Panc1 (cell line): ENCODE measurements at regions not wholly inside any gene's neighbourhood (a gene's known extent, or its start where the extent isn't known, plus 50 kb on each side); places are given as distances from the start of the nearest gene placed in this dataset.

ENCODE experiments used
- ATAC-seq: fragments of 200-7000 bp; cut with Tn5 transposase; 2 replicates; pipeline ENCODE4 v1.9.1; 2020; ENCODE audit warnings: mild to moderate bottlenecking, moderate library complexity
- BruUV-seq: library from RNA; stranded (reverse); fragments of 400-500 nt; replicated peaks from 2 replicates; lab custom pipeline; 2021; lab: Mats Ljungman, UMichigan
- CTCF ChIA-PET: fragments of 300-600 bp; sonication (Branson Sonifier 250); formaldehyde crosslinking; loops from one replicate; lab custom pipeline; 2022; ENCODE audit warnings: antibody characterized with exemption; lab: Charles Lee
- POLR2A ChIA-PET: fragments of 300-600 bp; sonication (Branson Sonifier 250); formaldehyde crosslinking; loops from one replicate; lab custom pipeline; 2022; ENCODE audit warnings: antibody characterized with exemption; lab: Charles Lee
- DNase-seq: peaks from one replicate; pipeline ENCODE4 v3.0.0-alpha.2; 2010; ENCODE audit warnings: low read depth, low spot score
- H3K27ac ChIP-seq: 2 replicates; pipeline ENCODE4 v1.5.1; 2011; ENCODE audit warnings: mild to moderate bottlenecking, low read length, inconsistent platforms
- H3K27me3 ChIP-seq: fragments of 200-500 bp; sonication (Bioruptor generic); 2 replicates; pipeline ENCODE4 v1.6.0; 2014; ENCODE audit warnings: low read length, inconsistent platforms; ENCODE audit not compliant: control insufficient read depth, insufficient read depth
- H3K36me3 ChIP-seq: fragments of 200-500 bp; sonication (Bioruptor generic); 2 replicates; pipeline ENCODE4 v1.5.1; 2014; ENCODE audit warnings: inconsistent platforms, mild to moderate bottlenecking, low read length, moderate library complexity; ENCODE audit not compliant: control insufficient read depth, insufficient read depth
- H3K4me1 ChIP-seq: 2 replicates; pipeline ENCODE4 v1.5.1; 2011; ENCODE audit warnings: inconsistent platforms, mild to moderate bottlenecking, low read length, moderate library complexity; ENCODE audit not compliant: control insufficient read depth, insufficient read depth
- H3K4me3 ChIP-seq, 2 experiments: 2 replicates each; pipeline ENCODE4 v1.5.1; 2011 to 2012; ENCODE audit warnings: low read depth in 2 of 2, low read length in 2 of 2, mild to moderate bottlenecking in 2 of 2, inconsistent platforms in 1 of 2, moderate library complexity in 1 of 2
- H3K9me3 ChIP-seq: fragments of 200-500 bp; sonication (Bioruptor generic); 2 replicates; pipeline ENCODE4 v1.5.1; 2014; ENCODE audit warnings: low read depth, mild to moderate bottlenecking, inconsistent platforms, low read length, moderate library complexity; ENCODE audit not compliant: control insufficient read depth, insufficient read depth
- CTCF ChIP-seq: fragments of 450-650 bp; IDR thresholded peaks from 2 replicates; pipeline ENCODE4 v1.5.1; 2017; ENCODE audit warnings: mild to moderate bottlenecking
- POLR2AphosphoS5 ChIP-seq: IDR thresholded peaks from 2 replicates; pipeline ENCODE4 v1.6.1; 2012; ENCODE audit warnings: mild to moderate bottlenecking, low read depth, low read length, moderate library complexity
- SIN3A ChIP-seq: IDR thresholded peaks from 2 replicates; pipeline ENCODE4 v1.6.1; 2012; ENCODE audit warnings: low read depth, mild to moderate bottlenecking, low read length, moderate library complexity, borderline replicate concordance; ENCODE audit not compliant: insufficient read depth
- TCF7L2 ChIP-seq: IDR thresholded peaks from 2 replicates; pipeline ENCODE4 v1.6.1; 2011; ENCODE audit warnings: mild to moderate bottlenecking, low read depth, low read length, inconsistent platforms
- in situ Hi-C: cut with HindIII; loops from 2 replicates; pipeline ENCODE4 v1.10.0; 2016; ENCODE audit warnings: low sequenced_read_pairs, low pct_unique_long_range_greater_than_20kb
- intact Hi-C: fragments of 100-400 bp; cut with micrococcal nuclease; formaldehyde crosslinking; loops from one replicate; pipeline ENCODE4 v1.10.0; 2022; ENCODE audit not compliant: unreplicated experiment
- TF ChIP-seq, protein P1 (sequence below), 2 experiments: IDR thresholded peaks; 2 replicates each; pipeline ENCODE4 v1.6.1; 2011 to 2012; ENCODE audit warnings: low read depth in 2 of 2, control low read depth in 1 of 2, low read length in 1 of 2, mild to moderate bottlenecking in 1 of 2, moderate library complexity in 1 of 2; ENCODE audit not compliant: insufficient read depth in 1 of 2

DNA sequence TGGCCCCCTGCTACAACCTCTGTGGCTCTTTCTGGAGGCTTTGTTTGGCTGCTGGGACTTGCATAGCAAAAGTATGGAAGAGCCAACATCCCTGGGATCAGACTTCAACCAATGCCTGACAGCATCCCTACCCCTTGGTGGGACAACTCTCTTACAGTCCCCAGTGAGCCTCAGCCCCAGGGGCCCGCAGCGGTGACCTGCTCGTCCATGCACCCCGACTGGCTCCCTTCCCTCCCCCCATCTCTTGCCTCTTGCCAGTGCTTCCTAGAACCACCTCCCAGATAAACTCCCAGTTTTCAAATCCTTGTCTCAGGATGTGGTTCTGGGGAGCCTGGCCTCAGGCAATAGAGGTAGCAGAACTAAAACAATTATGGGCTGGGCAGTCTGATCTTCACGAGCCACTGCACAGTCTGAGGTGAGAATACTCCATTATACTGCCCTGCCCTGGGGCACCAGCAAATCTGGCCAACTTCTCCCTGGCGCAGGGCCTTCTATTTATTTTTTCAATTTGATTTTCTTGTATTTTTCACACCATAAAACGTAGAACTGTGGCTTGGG, 86.6 kb upstream of the BRD7 start:
- POLR2A ChIA-PET, result no interaction called here
- DNase-seq (no peak), ATAC-seq (no peak)
- no peaks in the 10 kb centered on the region for H3K9me3 ChIP-seq
- peaks cover 2% of the 10 kb centered on the region; the same call in 1 of the 2 replicates for H3K27me3 ChIP-seq
- H3K27ac ChIP-seq, result no peak overlapping the region
- no peaks in the 10 kb centered on the region for H3K4me1 ChIP-seq
- H3K36me3 ChIP-seq, result no peaks in the 10 kb centered on the region
- CTCF ChIA-PET, result no interaction called here
- BruUV-seq, result no TSS peak
- in situ Hi-C loops, result no loop called here
- intact Hi-C loops, result no loop called here
- TF ChIP-seq, protein P1, sequence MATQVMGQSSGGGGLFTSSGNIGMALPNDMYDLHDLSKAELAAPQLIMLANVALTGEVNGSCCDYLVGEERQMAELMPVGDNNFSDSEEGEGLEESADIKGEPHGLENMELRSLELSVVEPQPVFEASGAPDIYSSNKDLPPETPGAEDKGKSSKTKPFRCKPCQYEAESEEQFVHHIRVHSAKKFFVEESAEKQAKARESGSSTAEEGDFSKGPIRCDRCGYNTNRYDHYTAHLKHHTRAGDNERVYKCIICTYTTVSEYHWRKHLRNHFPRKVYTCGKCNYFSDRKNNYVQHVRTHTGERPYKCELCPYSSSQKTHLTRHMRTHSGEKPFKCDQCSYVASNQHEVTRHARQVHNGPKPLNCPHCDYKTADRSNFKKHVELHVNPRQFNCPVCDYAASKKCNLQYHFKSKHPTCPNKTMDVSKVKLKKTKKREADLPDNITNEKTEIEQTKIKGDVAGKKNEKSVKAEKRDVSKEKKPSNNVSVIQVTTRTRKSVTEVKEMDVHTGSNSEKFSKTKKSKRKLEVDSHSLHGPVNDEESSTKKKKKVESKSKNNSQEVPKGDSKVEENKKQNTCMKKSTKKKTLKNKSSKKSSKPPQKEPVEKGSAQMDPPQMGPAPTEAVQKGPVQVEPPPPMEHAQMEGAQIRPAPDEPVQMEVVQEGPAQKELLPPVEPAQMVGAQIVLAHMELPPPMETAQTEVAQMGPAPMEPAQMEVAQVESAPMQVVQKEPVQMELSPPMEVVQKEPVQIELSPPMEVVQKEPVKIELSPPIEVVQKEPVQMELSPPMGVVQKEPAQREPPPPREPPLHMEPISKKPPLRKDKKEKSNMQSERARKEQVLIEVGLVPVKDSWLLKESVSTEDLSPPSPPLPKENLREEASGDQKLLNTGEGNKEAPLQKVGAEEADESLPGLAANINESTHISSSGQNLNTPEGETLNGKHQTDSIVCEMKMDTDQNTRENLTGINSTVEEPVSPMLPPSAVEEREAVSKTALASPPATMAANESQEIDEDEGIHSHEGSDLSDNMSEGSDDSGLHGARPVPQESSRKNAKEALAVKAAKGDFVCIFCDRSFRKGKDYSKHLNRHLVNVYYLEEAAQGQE (IDR thresholded peaks at IDR 0.05; ENCODE audit: insufficient read depth in 1 of 2, low read depth in 2 of 2, low read length in 1 of 2), result no peak
- TF ChIP-seq SIN3A (no peak), TCF7L2 (no peak), POLR2AphosphoS5 (no peak), CTCF (no peak)
- H3K4me3 ChIP-seq, result no peak overlapping the region

DNA sequence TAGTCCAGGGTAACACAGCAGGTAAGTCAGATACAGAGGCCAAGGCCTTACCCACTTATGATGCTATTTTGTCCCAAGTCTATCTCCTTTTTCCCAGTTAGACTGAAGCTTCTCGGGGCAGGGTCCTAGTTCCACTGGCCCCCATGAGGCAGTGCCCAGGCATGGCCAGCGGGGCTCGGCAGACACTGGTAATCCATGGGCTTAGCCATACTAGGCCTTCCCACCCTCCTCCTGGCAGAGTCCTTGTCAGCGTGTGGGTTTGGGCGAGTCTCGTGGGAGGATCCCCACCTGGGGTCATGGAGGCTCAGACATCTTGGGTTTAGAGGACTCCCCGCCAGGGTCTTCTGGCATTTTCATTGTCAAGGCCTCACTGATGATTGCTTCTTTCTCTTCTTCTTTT, 84.7 kb upstream of the BRD7 start:
- no peaks in the 10 kb centered on the region for H3K9me3 ChIP-seq
- no TSS peak for BruUV-seq
- no peak overlapping the region for H3K27ac ChIP-seq
- ATAC-seq (no peak), DNase-seq (no peak)
- no peaks in the 10 kb centered on the region for H3K36me3 ChIP-seq
- intact Hi-C loops, result no loop called here
- TF ChIP-seq TCF7L2, result no peak
- TF ChIP-seq SIN3A, result no peak
- TF ChIP-seq, protein P1 (IDR thresholded peaks at IDR 0.05; ENCODE audit: insufficient read depth in 1 of 2, low read depth in 2 of 2, low read length in 1 of 2), result no peak
- TF ChIP-seq CTCF, result no peak
- no peak for TF ChIP-seq POLR2AphosphoS5
- CTCF ChIA-PET, result no interaction called here
- in situ Hi-C loops, result no loop called here
- POLR2A ChIA-PET, result no interaction called here
- H3K4me3 ChIP-seq, result no peak overlapping the region
- no peaks in the 10 kb centered on the region for H3K4me1 ChIP-seq
- no peaks in the 10 kb centered on the region for H3K27me3 ChIP-seq
